IPS-18c (cell line): ENCODE measurements at regions not wholly inside any gene's neighbourhood (a gene's known extent, or its start where the extent isn't known, plus 50 kb on each side); places are given as distances from the start of the nearest gene placed in this dataset.

Experiments
- H3K4me3 ChIP-seq: 2 replicates; pipeline ENCODE4 v1.7.0; 2013; ENCODE audit warnings: low read depth, mild to moderate bottlenecking, low read length, moderate library complexity; ENCODE audit not compliant: insufficient read depth
- H3K9me3 ChIP-seq: one replicate; pipeline ENCODE4 v1.6.1; 2013; ENCODE audit warnings: mild to moderate bottlenecking, low read length, moderate library complexity; ENCODE audit not compliant: control insufficient read depth, insufficient read depth

DNA sequence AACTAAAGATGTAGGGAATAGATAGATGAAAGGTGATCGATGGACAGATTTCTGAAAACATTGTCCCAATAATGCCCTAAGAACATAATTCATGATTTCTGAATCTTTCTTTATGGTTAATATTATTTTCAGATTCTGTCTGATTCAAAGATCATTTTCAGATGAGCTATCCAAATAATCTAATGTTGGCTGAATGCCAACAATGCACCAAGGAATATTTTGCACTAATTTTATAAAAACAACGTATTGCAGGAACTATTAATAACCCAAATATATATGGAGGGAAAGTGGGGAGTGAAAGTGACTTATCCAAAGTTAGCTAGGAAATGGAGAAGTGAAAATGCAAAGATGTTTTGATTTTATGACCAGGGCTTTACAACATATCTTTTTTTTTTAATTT, 1675.5 kb downstream of the STIM2 start:
- Histone ChIP-seq H3K9me3 (no peaks in the 10 kb centered on the region), H3K4me3 (no peak overlapping the region)

DNA sequence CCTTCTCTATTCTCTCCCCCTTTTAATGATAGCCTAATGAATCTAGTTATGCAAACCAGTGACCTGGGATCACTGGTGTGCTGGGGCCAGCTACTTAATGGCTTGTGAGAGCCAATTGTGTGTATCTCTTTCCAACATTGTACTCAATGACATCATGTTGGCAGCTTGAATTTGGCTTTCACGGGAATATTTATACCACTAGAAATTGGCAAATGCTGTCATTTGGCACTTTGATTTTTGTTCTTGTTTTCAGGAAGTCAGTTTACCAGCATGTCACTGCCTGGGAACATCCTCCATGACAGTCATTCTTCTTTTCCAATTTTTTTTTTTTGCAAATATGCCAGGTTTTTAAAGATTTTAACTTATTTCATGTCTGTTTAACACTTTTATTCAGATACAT, 1685.3 kb downstream of the STIM2 start:
- Histone ChIP-seq H3K4me3 (no peak overlapping the region), H3K9me3 (no peaks in the 10 kb centered on the region)

DNA sequence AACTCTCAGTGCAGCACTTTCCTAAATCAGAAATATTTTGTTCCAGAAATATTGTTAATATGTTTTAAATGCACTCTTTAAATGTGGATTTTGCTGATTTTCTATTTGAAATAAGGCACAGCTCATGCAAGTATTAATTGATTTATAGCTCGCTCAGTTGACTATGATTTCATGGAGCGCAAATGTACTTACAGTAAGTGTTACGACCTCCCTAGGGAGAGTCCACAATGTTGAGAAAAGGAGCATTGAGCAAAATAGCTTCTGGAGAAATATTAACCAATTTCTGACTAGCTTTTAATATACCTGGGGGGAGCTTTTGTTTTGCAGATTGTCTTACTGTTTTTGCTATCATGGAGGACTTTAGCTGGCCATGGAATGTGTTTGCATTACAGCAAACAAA, 1687.5 kb downstream of the STIM2 start:
- Histone ChIP-seq H3K9me3 (no peaks in the 10 kb centered on the region), H3K4me3 (no peak overlapping the region)

DNA sequence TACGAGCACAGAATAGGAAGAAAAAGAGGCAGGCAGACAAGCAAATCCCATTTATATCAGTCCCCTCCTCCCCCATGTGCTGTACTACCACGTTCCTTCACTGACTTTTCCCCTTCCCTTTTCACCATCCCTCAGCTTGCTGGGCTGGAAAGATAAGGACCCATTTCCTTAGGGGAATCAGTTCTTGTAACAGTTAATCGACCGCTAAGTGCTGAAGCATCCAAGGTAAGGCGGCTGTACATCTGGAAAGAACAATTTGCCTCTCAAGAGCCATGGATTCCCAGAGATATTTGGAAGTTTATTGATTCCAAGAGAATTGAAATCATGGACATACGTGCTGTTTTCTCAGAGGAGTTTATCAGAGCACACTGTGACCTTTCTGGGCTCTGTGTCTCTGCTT, 1688.0 kb downstream of the STIM2 start:
- no peaks in the 10 kb centered on the region for H3K9me3 ChIP-seq
- no peak overlapping the region for H3K4me3 ChIP-seq

DNA sequence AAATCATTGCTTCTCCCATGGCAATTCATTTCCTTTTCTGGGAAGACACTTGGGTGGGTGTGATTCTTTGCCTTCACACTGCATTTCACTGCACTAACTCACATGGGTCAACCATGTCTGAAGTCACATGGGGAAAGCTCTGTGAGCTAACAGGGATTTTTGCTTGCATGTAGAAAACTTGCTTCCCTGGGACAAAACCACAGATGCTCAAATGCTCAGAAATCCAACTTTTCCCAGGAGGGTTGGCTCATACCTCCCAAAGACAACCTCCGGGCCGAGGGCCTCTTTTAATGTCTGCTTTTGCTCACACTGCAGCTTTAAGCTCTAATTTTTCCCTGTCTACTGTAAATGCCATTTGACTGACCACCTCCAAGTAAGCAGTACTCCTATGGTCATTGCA, 1695.2 kb downstream of the STIM2 start:
- H3K4me3 ChIP-seq: no peak overlapping the region
- no peaks in the 10 kb centered on the region for H3K9me3 ChIP-seq

DNA sequence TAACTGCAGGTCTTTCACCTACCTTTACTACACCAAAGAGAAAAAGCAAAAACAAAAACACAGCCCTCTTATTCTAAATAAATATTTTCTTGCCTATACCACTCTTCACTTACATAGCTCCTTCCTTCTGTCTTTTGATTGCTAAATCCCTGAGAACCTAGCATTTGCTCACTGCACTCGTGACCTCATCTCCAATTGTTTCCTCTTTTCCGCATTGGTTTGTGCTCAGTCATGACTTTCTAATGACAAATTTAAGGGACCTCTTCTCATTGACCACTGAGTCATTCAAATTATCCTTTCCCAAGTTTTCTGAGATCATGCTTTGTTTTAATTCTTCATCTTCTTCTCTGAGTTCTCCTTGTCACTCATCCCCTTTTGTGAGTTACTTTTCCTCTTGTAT, 1697.1 kb downstream of the STIM2 start:
- no peaks in the 10 kb centered on the region for H3K9me3 ChIP-seq

DNA sequence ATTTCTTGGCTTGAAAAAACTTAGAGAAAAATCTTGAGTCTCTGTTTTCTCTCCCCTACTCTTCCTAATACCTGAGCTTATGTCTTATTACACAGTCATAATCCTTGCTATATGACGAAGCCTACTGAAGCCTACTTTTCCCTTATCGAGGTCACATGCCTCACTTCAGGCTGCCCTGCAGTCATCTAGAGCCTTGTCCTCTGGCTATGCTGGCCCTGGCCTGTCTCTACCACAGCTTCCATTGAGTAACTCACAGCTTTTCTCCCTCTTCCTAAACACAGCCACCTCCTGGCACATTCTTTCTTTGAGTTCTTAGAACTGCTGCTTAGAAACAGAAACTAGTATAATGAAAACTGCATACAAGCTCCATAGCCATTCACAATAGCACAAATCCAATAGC, 1698.3 kb downstream of the STIM2 start:
- Histone ChIP-seq H3K4me3 (no peak overlapping the region), H3K9me3 (no peaks in the 10 kb centered on the region)

More for the DNA sequence above, 1697.1 kb downstream of the STIM2 start:
- H3K4me3 ChIP-seq: no peak overlapping the region

DNA sequence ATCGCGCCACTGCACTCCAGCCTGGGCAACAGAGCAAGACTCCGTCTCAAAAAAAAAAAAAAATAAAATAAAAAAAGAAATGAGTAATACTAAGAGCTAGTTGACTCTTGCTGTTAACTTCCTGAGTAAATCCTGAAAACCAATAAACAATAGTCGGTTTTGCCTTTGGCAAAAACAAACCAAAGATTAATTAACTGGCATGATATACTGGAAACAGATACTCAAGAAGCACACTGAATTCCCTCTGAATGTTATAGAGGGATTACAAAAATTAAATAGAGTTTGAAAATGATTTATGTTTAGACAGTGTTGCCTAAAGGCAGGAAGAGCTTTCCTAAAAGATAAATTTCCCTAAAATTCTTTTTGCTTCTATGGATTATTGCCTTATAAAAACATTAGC, 1702.3 kb downstream of the STIM2 start:
- Histone ChIP-seq H3K9me3 (peaks cover 2% of the 10 kb centered on the region), H3K4me3 (no peak overlapping the region)

DNA sequence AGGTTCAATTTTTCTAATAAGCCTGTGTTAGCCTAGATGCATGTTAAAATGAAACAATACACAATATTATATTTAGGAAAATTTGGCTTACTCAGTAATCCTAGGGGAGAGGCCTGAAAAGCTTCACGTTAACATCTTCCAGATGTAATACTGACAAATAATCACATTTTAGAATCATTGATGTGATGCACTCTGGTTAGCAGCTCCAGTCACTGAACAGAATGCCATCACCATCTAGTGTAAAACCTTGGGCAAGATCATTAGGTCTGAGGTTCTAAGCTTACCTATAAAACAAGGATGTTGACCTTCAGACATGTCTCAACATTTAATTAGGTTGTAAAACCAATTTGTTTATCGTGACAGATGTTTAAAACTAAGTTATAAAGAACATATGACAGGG, 1704.8 kb downstream of the STIM2 start:
- Histone ChIP-seq H3K4me3 (no peak overlapping the region), H3K9me3 (peaks cover 4% of the 10 kb centered on the region)

DNA sequence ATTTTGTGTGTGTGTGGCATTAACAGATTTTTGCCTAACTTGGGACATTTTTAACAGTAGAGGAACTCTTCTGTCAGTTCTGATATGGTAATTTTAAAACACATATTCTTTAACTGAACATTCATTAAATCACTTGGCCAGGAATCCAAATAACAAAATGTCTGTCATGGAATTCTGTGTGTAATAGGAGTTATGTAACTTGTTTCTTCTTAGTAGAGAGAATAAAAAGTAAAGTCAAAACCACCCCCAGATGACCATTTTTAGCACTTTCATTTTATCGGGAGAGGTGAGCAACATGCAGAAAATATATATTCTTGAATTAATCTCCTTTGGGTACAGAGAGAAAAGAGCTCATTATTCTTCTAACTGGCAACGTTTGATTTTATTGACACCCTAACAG, 1740.3 kb downstream of the STIM2 start:
- H3K9me3 ChIP-seq: no peaks in the 10 kb centered on the region

DNA sequence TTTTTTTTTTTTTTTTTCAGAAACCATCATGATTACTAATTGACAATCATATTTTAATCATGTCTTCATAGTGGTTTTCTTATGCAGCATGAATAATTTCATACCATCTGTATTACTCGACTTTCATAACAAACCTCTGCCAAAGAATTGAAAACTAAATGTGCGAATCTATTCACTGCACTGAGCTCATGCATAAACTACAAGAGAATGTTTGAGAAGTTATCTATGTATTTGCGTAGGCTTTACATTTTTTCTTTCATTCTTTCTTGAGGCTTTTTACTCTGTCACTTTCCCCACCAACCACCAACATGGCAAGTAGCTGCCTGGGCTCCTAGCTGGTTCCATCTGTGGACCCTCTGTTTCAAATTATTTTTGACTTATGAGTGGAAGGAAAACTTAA, 1761.0 kb downstream of the STIM2 start:
- no peak overlapping the region for H3K4me3 ChIP-seq
- no peaks in the 10 kb centered on the region for H3K9me3 ChIP-seq

More for the DNA sequence above, 1740.3 kb downstream of the STIM2 start:
- H3K4me3 ChIP-seq: no peak overlapping the region

DNA sequence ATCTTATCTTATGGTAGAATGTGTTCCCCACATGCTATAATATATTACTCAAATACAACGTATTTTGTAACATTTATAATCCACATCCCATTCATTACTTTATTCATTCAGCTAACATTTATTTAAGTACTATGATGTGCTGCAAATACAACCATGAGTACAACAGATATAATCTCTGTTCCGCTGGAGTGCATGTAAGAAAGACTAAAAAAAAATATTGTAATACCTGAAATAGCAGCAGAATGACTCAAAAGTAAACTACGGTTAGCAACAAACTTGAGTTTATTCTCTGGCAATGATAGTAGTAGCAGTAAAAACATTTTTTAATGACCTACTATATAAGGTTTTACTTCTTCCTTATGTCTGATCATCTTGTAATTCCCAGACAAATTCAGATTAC, 1776.3 kb downstream of the STIM2 start:
- Histone ChIP-seq H3K4me3 (no peak overlapping the region), H3K9me3 (peaks cover 3% of the 10 kb centered on the region)

DNA sequence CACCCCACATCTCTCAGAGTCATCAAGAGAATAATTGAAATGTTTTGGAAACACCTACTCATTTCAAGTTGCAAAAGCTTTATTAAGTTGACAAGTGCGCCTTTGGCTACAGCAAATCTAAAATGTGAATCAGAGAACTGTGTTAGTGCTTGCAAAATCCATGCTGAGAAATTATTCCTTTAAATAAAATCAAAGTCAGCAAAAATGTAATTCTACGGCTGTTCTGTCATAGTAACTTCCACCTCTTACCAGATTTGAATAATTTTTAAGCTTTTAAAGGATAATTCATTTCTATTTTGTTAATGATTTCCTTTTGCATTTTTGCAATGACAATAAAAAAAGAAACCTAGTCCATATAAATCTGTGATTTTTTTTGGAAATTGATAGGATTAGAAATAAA, 1779.1 kb downstream of the STIM2 start:
- no peak overlapping the region for H3K4me3 ChIP-seq
- H3K9me3 ChIP-seq: peaks cover 3% of the 10 kb centered on the region

DNA sequence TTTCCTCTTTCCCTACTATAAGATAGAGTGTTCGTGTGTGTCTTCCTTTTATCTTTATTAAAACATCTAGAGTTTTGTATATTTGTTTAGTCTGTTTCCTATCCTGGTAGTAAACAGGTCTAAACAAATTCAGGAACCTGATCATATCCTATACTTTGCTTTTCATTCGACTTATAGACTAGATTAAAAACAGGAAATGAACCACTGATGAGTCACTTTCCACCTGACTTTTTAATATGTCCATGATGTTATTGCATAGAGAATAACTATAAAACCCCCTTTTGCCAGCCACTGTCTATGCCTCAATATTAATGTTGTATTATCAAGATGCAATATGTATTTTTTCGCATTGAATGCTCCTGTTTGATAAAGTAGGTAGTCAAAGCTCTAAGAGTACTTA, 1794.0 kb downstream of the STIM2 start:
- H3K4me3 ChIP-seq: no peak overlapping the region
- H3K9me3 ChIP-seq: no peaks in the 10 kb centered on the region

DNA sequence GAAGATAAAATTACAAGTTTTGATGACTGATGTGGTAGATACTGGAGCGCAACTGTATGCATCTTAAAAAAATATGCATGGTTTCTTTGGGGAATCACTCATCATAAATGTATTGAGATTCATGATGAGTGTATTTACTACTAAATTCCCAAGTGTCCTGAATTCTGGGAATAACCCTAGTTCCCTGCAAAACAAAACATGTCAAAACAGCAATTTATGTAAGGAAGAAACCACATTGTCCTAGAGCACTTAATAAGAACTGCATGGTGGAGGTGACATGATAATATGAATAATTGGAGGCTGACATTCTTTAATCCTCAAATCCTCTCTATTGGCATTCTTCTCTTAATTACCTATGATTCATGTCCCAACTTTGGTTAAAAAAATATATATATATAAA, 1804.7 kb downstream of the STIM2 start:
- peaks cover 2% of the 10 kb centered on the region for H3K9me3 ChIP-seq
- no peak overlapping the region for H3K4me3 ChIP-seq

DNA sequence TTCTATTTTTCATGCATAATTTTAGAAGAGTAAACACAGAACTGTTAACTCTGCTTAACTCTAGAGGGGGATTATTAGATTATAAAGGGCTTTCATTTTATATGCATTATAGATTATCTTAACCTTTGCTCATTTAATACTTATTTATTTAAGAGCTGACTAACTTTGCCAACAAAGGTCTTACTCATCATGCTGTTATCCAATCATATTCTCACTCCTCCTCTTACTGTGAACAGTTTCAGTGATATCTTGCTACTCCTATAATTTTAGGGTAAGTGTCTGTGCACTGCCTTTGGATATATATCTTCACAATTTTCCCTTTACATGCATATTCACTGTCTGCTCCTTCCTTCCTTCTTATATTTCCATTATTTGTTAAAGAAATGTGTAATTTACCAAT, 1814.9 kb downstream of the STIM2 start:
- Histone ChIP-seq H3K9me3 (no peaks in the 10 kb centered on the region), H3K4me3 (no peak overlapping the region)

DNA sequence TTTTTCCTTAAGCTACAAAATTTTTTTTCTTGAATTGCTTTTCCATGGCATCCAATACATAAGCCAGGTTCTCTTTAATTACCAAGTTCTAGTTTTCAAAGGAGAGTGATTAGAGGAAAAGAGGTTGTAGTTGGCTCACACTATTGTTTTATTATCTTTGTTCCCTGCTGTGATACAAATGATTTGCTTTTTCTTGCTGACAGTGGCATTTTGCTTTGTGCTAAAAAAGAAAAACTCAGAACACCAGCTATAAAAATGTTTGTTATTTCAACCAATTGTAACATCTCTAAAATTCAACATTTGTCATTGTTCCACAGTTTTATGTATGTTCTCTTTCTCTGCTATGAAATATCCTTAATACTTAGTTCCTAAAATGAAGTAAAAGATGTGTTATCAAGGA, 1817.2 kb downstream of the STIM2 start:
- H3K4me3 ChIP-seq: no peak overlapping the region
- no peaks in the 10 kb centered on the region for H3K9me3 ChIP-seq

DNA sequence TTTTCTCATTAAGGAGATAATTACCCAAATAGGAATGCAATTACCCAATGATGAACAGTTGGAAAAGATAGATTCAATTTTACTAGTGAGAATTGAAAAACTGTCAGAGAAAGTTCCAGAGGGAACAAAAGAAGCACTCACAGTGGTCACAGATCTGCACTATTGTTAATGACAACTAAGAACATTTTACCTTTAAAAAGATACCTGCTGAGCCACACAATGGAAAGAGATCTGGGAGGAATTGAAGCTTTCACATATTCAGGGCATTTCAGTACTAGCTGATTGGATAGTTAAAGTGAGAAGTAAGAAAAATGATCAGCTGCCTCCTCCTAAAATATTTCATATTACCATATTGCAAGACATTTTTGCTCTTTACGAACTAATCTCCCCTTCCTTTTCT, 1822.2 kb downstream of the STIM2 start:
- no peaks in the 10 kb centered on the region for H3K9me3 ChIP-seq
- H3K4me3 ChIP-seq: no peak overlapping the region

DNA sequence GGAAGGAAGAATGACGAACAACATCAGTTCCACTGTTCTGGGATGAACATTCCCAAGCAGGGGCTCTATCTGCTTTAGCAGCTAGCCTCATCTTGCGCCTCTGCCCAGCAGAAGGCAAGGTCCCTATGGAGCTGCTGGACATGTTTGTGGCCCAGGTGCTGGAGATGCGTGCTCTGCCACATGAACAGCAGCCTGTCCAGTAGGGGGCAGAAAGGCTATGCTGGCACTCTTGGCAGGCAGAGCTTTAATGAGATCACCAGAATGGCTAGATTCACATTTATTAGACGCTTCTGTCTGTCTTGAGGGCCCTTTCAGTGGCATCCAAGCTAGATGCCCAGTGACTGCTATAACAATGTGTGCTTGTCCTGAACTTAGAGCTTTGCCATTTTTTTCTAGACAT, 1826.0 kb downstream of the STIM2 start:
- no peak overlapping the region for H3K4me3 ChIP-seq
- H3K9me3 ChIP-seq: no peaks in the 10 kb centered on the region

DNA sequence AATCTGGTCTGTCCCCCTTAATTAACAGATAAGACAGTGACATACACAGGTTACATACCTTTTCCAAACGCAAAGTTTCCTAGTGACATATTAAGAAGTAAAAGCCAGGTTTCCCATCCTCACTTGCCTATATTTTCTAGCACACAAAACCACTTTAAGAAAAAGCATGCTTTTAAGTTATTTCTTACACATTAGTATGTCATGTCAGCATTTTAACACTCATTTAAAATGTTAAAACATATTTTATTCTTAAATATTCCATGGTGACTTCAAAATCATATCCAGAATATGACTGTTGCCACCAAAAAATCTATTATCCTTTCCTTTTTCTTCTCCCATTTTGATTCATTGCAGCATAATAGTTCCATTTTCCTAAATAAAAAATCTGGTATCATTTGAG, 1830.2 kb downstream of the STIM2 start:
- Histone ChIP-seq H3K9me3 (no peaks in the 10 kb centered on the region), H3K4me3 (no peak overlapping the region)
